ENCODE measurements at regions not wholly inside any gene's neighbourhood (a gene's known extent, or its start where the extent isn't known, plus 50 kb on each side); places are given as distances from the start of the nearest gene placed in this dataset.

GRCh38 chr12:77274926-77275325 lies 209.6 kb upstream of the E2F7 start:
- Histone ChIP-seq H3K36me3 (ENCODE audit: insufficient read depth, low read length) (no peaks in the 10 kb centered on the region), H3K9me3 (ENCODE audit: low read length) (no peaks in the 10 kb centered on the region), H2AFZ (ENCODE audit: low read depth, low read length) (no peak overlapping the region), H3K27me3 (ENCODE audit: insufficient read depth, low read length) (no peaks in the 10 kb centered on the region), H3K4me1 (ENCODE audit: insufficient read depth, low read length) (no peaks in the 10 kb centered on the region), H3K4me3 (ENCODE audit: low read length) (no peak overlapping the region)

DNA sequence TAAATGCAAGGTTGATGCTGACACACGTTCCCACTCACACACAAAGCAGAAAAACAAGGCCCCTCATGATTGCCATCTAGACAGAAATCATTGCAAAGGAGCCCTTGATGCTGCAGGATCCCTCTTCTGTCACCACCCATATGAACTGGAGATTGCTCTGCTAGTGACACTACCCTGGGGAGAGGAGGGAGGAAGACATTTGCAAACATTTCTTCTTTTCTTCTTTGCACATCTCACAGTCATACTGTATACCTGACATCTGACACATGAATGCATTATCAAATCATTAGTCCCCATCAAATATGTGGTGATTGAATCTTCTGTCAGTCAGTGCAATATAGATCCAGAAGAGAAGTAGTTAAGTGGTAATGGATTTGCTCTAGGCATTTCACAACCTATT lies 208.5 kb upstream of the E2F7 start:
- H3K36me3 ChIP-seq (ENCODE audit: insufficient read depth, low read length): no peaks in the 10 kb centered on the region
- no peaks in the 10 kb centered on the region for H3K9me3 ChIP-seq (ENCODE audit: low read length)
- no peak overlapping the region for H2AFZ ChIP-seq (ENCODE audit: low read depth, low read length)
- H3K4me1 ChIP-seq (ENCODE audit: insufficient read depth, low read length): no peaks in the 10 kb centered on the region
- no peaks in the 10 kb centered on the region for H3K27me3 ChIP-seq (ENCODE audit: insufficient read depth, low read length)
- H3K4me3 ChIP-seq (ENCODE audit: low read length): no peak overlapping the region

- Histone ChIP-seq H3K4me3 (ENCODE audit: low read length) (no peak overlapping the region), H3K36me3 (ENCODE audit: insufficient read depth, low read length) (no peaks in the 10 kb centered on the region), H3K27me3 (ENCODE audit: insufficient read depth, low read length) (no peaks in the 10 kb centered on the region), H2AFZ (ENCODE audit: low read depth, low read length) (no peak overlapping the region), H3K9me3 (ENCODE audit: low read length) (no peaks in the 10 kb centered on the region), H3K4me1 (ENCODE audit: insufficient read depth, low read length) (no peaks in the 10 kb centered on the region)
Measured at GRCh38 chr12:77256956-77257355, 191.6 kb upstream of the E2F7 start.

DNA sequence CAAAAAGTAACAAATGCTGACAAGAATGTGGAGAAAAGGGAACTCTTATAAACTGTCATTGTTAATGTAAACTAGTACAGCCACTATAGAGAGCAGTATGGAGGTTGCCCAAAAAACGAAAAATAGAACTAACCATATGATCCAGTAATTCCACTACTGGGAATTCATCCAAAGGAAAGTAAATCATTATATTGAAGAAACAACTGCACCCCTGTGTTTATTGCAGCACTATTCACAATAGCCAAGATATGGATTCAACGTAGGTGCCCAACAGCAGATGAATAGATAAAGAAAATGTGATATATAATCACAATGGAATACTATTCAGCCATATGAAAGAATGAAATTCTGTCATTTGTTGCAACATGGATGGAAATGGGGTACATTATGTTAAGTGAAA lies 188.0 kb upstream of the E2F7 start:
- no peaks in the 10 kb centered on the region for H3K9me3 ChIP-seq (ENCODE audit: low read length)
- H3K4me1 ChIP-seq (ENCODE audit: insufficient read depth, low read length): no peaks in the 10 kb centered on the region
- H3K4me3 ChIP-seq (ENCODE audit: low read length): no peak overlapping the region
- H3K27me3 ChIP-seq (ENCODE audit: insufficient read depth, low read length): no peaks in the 10 kb centered on the region
- no peaks in the 10 kb centered on the region for H3K36me3 ChIP-seq (ENCODE audit: insufficient read depth, low read length)
- H2AFZ ChIP-seq (ENCODE audit: low read depth, low read length): no peak overlapping the region

GRCh38 chr12:77251799-77252198 lies 186.4 kb upstream of the E2F7 start:
- Histone ChIP-seq H3K4me3 (ENCODE audit: low read length) (no peak overlapping the region), H2AFZ (ENCODE audit: low read depth, low read length) (no peak overlapping the region), H3K27me3 (ENCODE audit: insufficient read depth, low read length) (no peaks in the 10 kb centered on the region), H3K4me1 (ENCODE audit: insufficient read depth, low read length) (no peaks in the 10 kb centered on the region), H3K36me3 (ENCODE audit: insufficient read depth, low read length) (no peaks in the 10 kb centered on the region), H3K9me3 (ENCODE audit: low read length) (no peaks in the 10 kb centered on the region)

GRCh38 chr12:77249892-77250291 lies 184.5 kb upstream of the E2F7 start:
- no peak overlapping the region for H2AFZ ChIP-seq (ENCODE audit: low read depth, low read length)
- H3K36me3 ChIP-seq (ENCODE audit: insufficient read depth, low read length): no peaks in the 10 kb centered on the region
- H3K4me3 ChIP-seq (ENCODE audit: low read length): no peak overlapping the region
- no peaks in the 10 kb centered on the region for H3K4me1 ChIP-seq (ENCODE audit: insufficient read depth, low read length)
- H3K9me3 ChIP-seq (ENCODE audit: low read length): no peaks in the 10 kb centered on the region
- no peaks in the 10 kb centered on the region for H3K27me3 ChIP-seq (ENCODE audit: insufficient read depth, low read length)

DNA sequence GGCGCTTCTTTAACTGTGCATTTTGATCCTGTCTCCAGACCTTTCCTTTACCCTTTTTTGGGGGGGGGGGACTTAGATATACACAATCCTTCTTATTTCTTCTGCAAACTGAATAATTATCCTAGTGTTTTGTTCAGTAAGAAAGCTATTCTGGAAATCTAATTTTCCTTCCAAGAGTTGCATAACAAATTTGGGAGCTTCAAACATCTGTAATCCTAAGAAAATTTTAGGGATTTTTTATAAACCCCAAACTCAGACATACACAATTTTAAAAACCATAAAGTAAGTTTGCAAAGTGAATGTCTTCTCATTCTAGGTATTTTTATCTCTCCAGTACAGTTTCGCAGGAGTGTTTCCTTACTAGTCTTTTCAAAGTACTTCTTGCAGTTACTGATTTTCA lies 182.7 kb upstream of the E2F7 start:
- H3K4me1 ChIP-seq (ENCODE audit: insufficient read depth, low read length): no peaks in the 10 kb centered on the region
- H3K9me3 ChIP-seq (ENCODE audit: low read length): no peaks in the 10 kb centered on the region
- no peak overlapping the region for H3K4me3 ChIP-seq (ENCODE audit: low read length)
- H3K36me3 ChIP-seq (ENCODE audit: insufficient read depth, low read length): no peaks in the 10 kb centered on the region
- no peak overlapping the region for H2AFZ ChIP-seq (ENCODE audit: low read depth, low read length)
- H3K27me3 ChIP-seq (ENCODE audit: insufficient read depth, low read length): no peaks in the 10 kb centered on the region

GRCh38 chr12:77247542-77247941 lies 182.2 kb upstream of the E2F7 start:
- Histone ChIP-seq H3K4me1 (ENCODE audit: insufficient read depth, low read length) (no peaks in the 10 kb centered on the region), H2AFZ (ENCODE audit: low read depth, low read length) (no peak overlapping the region), H3K27me3 (ENCODE audit: insufficient read depth, low read length) (no peaks in the 10 kb centered on the region), H3K36me3 (ENCODE audit: insufficient read depth, low read length) (no peaks in the 10 kb centered on the region), H3K9me3 (ENCODE audit: low read length) (no peaks in the 10 kb centered on the region), H3K4me3 (ENCODE audit: low read length) (no peak overlapping the region)

DNA sequence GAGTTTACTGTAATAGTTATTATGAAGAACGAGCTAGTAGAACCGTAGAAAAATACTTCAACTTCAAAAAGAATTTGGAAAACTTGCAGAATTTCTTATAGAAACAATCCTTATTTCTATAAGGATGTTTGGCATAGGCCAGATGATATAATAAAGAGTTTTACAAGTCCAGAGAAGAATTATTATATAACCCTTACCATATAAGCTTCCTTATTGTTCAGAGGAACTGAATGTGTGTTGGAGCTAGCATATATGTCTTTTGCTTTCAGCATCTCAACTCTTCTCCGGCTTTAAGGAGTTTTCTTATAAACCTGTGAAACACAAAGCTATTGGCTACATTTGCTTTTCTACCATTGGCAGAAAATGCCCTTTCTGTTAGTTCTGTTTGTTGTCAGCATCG lies 178.0 kb upstream of the E2F7 start:
- Histone ChIP-seq H3K9me3 (ENCODE audit: low read length) (no peaks in the 10 kb centered on the region), H3K4me3 (ENCODE audit: low read length) (no peak overlapping the region), H3K36me3 (ENCODE audit: insufficient read depth, low read length) (no peaks in the 10 kb centered on the region), H2AFZ (ENCODE audit: low read depth, low read length) (no peak overlapping the region), H3K27me3 (ENCODE audit: insufficient read depth, low read length) (no peaks in the 10 kb centered on the region), H3K4me1 (ENCODE audit: insufficient read depth, low read length) (peaks cover 1% of the 10 kb centered on the region)

DNA sequence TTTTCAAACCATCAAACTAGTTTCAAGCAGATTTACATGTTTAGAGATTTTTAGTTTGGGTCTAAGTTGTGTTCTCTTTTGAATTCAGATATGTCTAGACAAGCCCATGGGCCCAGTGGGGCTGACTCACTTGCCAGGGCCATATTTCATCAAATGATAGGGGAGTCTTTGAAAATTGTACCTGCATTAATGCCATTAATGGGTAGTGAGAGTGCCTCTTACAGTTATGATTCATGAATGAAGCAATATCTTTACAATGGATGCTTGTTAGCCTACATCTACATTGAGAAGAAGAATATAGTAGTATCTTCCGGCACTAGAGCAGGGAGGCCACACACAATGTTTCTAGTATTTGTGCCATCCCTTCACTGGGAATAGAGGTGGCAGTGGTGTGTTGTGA lies 174.2 kb upstream of the E2F7 start:
- no peaks in the 10 kb centered on the region for H3K27me3 ChIP-seq (ENCODE audit: insufficient read depth, low read length)
- no peak overlapping the region for H2AFZ ChIP-seq (ENCODE audit: low read depth, low read length)
- H3K4me3 ChIP-seq (ENCODE audit: low read length): no peak overlapping the region

DNA sequence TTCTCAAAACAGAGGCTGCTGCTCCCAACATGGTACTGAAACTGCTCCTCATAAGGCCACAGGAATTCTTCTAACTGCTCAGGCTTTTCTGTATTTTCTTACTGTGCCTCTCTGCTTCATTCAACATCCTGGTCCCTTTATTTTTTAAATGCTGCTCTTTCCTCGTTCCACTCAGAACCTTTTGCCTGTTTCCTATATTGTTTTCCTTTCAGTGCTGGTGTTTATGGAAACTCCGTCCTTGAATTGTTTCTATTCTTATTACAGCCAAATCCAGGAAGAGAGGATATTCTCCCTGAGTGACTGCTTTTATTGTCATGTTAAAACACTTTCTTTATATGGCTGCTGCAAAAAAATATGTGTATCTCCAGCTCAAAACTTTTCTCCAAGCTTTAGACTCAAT lies 173.0 kb upstream of the E2F7 start:
- no peak overlapping the region for H2AFZ ChIP-seq (ENCODE audit: low read depth, low read length)
- no peaks in the 10 kb centered on the region for H3K36me3 ChIP-seq (ENCODE audit: insufficient read depth, low read length)
- H3K9me3 ChIP-seq (ENCODE audit: low read length): no peaks in the 10 kb centered on the region
- peaks cover 7% of the 10 kb centered on the region for H3K4me1 ChIP-seq (ENCODE audit: insufficient read depth, low read length)
- H3K27me3 ChIP-seq (ENCODE audit: insufficient read depth, low read length): no peaks in the 10 kb centered on the region
- H3K4me3 ChIP-seq (ENCODE audit: low read length): no peak overlapping the region

More for the DNA sequence above, 174.2 kb upstream of the E2F7 start:
- Histone ChIP-seq H3K36me3 (ENCODE audit: insufficient read depth, low read length) (no peaks in the 10 kb centered on the region), H3K9me3 (ENCODE audit: low read length) (no peaks in the 10 kb centered on the region), H3K4me1 (ENCODE audit: insufficient read depth, low read length) (peaks cover 7% of the 10 kb centered on the region)

GRCh38 chr12:77237896-77238295 lies 172.5 kb upstream of the E2F7 start:
- Histone ChIP-seq H3K36me3 (ENCODE audit: insufficient read depth, low read length) (no peaks in the 10 kb centered on the region), H3K9me3 (ENCODE audit: low read length) (no peaks in the 10 kb centered on the region), H3K4me3 (ENCODE audit: low read length) (no peak overlapping the region), H2AFZ (ENCODE audit: low read depth, low read length) (no peak overlapping the region), H3K27me3 (ENCODE audit: insufficient read depth, low read length) (no peaks in the 10 kb centered on the region), H3K4me1 (ENCODE audit: insufficient read depth, low read length) (peaks cover 7% of the 10 kb centered on the region)

GRCh38 chr12:77236066-77236465 lies 170.7 kb upstream of the E2F7 start:
- Histone ChIP-seq H3K9me3 (ENCODE audit: low read length) (no peaks in the 10 kb centered on the region), H3K4me1 (ENCODE audit: insufficient read depth, low read length) (peaks cover 7% of the 10 kb centered on the region), H3K36me3 (ENCODE audit: insufficient read depth, low read length) (no peaks in the 10 kb centered on the region), H3K4me3 (ENCODE audit: low read length) (no peak overlapping the region), H3K27me3 (ENCODE audit: insufficient read depth, low read length) (no peaks in the 10 kb centered on the region), H2AFZ (ENCODE audit: low read depth, low read length) (no peak overlapping the region)

DNA sequence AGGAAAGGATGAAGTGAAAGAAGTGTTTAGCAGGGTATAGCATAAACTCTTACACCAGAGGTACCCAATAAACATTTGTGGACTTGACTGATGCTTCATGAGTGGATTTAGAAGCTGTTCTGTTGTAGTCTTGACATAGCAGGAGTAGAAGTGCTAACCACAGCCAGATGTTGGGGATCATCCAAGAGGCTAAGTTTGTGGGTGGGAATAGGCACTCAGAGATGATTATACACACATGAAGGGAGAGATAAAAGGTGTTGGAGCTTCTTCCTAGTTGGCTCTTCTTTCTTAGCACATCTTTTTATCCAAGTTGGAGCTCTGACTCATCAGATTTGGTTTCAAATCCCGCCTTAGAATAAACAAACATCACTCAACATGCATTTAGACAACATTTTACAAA lies 166.7 kb upstream of the E2F7 start:
- Histone ChIP-seq H3K4me1 (ENCODE audit: insufficient read depth, low read length) (no peaks in the 10 kb centered on the region), H2AFZ (ENCODE audit: low read depth, low read length) (no peak overlapping the region), H3K4me3 (ENCODE audit: low read length) (no peak overlapping the region), H3K9me3 (ENCODE audit: low read length) (no peaks in the 10 kb centered on the region), H3K36me3 (ENCODE audit: insufficient read depth, low read length) (no peaks in the 10 kb centered on the region), H3K27me3 (ENCODE audit: insufficient read depth, low read length) (no peaks in the 10 kb centered on the region)
